PC-3 (cell line): ENCODE measurements at regions not wholly inside any gene's neighbourhood (a gene's known extent, or its start where the extent isn't known, plus 50 kb on each side); places are given as distances from the start of the nearest gene placed in this dataset.
"Not testable (repeated sequence)": the region's sequence is repeated elsewhere in the genome, so short reads cannot be mapped to it uniquely, and the experiment has no call there.

Source experiments
- ATAC-seq: fragments of 200-7000 bp; cut with Tn5 transposase; 2 replicates; pipeline ENCODE4 v1.9.1; 2020; ENCODE audit warnings: mild to moderate bottlenecking, moderate library complexity
- BruUV-seq: library from RNA; stranded (reverse); fragments of 400-500 nt; replicated peaks from 2 replicates; lab custom pipeline; 2021; lab: Mats Ljungman, UMichigan
- CTCF ChIA-PET: fragments of 300-600 bp; sonication (Branson Sonifier 250); formaldehyde crosslinking; loops from one replicate; lab custom pipeline; 2022; ENCODE audit warnings: antibody characterized with exemption; lab: Charles Lee
- POLR2A ChIA-PET: fragments of 300-600 bp; sonication (Branson Sonifier 250); formaldehyde crosslinking; loops from one replicate; lab custom pipeline; 2022; ENCODE audit warnings: antibody characterized with exemption; ENCODE audit not compliant: unreplicated experiment; lab: Charles Lee
- DNase-seq: peaks from one replicate; pipeline ENCODE4 v3.0.0-alpha.2; 2015
- H2AFZ ChIP-seq: fragments of 300-600 bp; sonication (generic); 2 replicates; pipeline ENCODE4 v1.6.0; 2016; ENCODE audit warnings: antibody characterized with exemption, low read length
- H3F3A ChIP-seq: fragments of 300-600 bp; sonication (generic); one replicate; pipeline ENCODE4 v1.6.0; 2017; ENCODE audit warnings: antibody characterized with exemption, low read length, control low read depth, mild to moderate bottlenecking; ENCODE audit not compliant: unreplicated experiment
- H3K27ac ChIP-seq: fragments of 300-600 bp; sonication (generic); 2 replicates; pipeline ENCODE4 v1.5.1; 2016; ENCODE audit warnings: mild to moderate bottlenecking, low read length
- H3K27me3 ChIP-seq: fragments of 300-600 bp; sonication (generic); 2 replicates; pipeline ENCODE4 v1.6.1; 2016; ENCODE audit warnings: low read length, mixed read lengths
- H3K36me3 ChIP-seq: fragments of 300-600 bp; sonication (generic); 2 replicates; pipeline ENCODE4 v1.6.1; 2016; ENCODE audit warnings: low read depth, mixed run types, low read length, mixed read lengths
- H3K4me1 ChIP-seq: fragments of 300-600 bp; sonication (generic); 2 replicates; pipeline ENCODE4 v1.5.1; 2016; ENCODE audit warnings: low read length; ENCODE audit not compliant: insufficient read depth
- H3K4me2 ChIP-seq: fragments of 300-600 bp; sonication (generic); 2 replicates; pipeline ENCODE4 v1.6.0; 2016; ENCODE audit warnings: low read length
- H3K4me3 ChIP-seq: fragments of 300-600 bp; sonication (generic); 2 replicates; pipeline ENCODE4 v1.5.1; 2016; ENCODE audit warnings: mild to moderate bottlenecking, low read length, mixed read lengths
- H3K79me2 ChIP-seq: fragments of 300-600 bp; sonication (generic); 2 replicates; pipeline ENCODE4 v1.6.1; 2017; ENCODE audit warnings: low read length, mixed read lengths
- H3K9ac ChIP-seq: fragments of 300-600 bp; sonication (generic); 2 replicates; pipeline ENCODE4 v1.6.0; 2016; ENCODE audit warnings: mild to moderate bottlenecking, low read length
- H3K9me2 ChIP-seq: fragments of 300-600 bp; sonication (generic); replicated peaks from 2 replicates; pipeline ENCODE4 v1.6.1; 2016; ENCODE audit warnings: mixed run types, low read length, mixed read lengths
- H3K9me3 ChIP-seq: fragments of 300-600 bp; sonication (generic); 2 replicates; pipeline ENCODE4 v1.6.1; 2016; ENCODE audit warnings: low read length, mixed read lengths
- H4K20me1 ChIP-seq: fragments of 300-600 bp; sonication (generic); 2 replicates; pipeline ENCODE4 v1.6.1; 2016; ENCODE audit warnings: low read length, mixed read lengths
- CTCF ChIP-seq: fragments of 300-600 bp; sonication (generic); conservative IDR thresholded peaks from 2 replicates; pipeline ENCODE4 v1.5.1; 2017; ENCODE audit warnings: antibody characterized with exemption, low read depth, mild to moderate bottlenecking, low read length
- EZH2 ChIP-seq: fragments of 300-600 bp; sonication (generic); IDR thresholded peaks from one replicate; pipeline ENCODE4 v1.6.1; 2017; ENCODE audit warnings: antibody characterized with exemption, mild to moderate bottlenecking, low read length; ENCODE audit not compliant: unreplicated experiment
- EZH2phosphoT487 ChIP-seq: fragments of 300-600 bp; sonication (generic); IDR thresholded peaks from 2 replicates; pipeline ENCODE4 v1.6.1; 2018; ENCODE audit warnings: mild to moderate bottlenecking, antibody characterized with exemption, low read length, borderline replicate concordance
- intact Hi-C: fragments of 100-400 bp; cut with micrococcal nuclease; formaldehyde crosslinking; loops from 2 replicates; pipeline ENCODE4 v1.9.0; 2023

- H3K9me2 ChIP-seq, result no peaks in the 10 kb centered on the region
- H3K9me3 ChIP-seq, result no peaks in the 10 kb centered on the region
- H3K4me2 ChIP-seq, result no peak overlapping the region
- no peak overlapping the region for H3K4me3 ChIP-seq
- ATAC-seq (no peak), DNase-seq (no peak)
- no TSS peak for BruUV-seq
- TF ChIP-seq EZH2phosphoT487, result no peak
- intact Hi-C loops, result no loop called here
- H3K4me1 ChIP-seq, result no peaks in the 10 kb centered on the region
- no peaks in the 10 kb centered on the region for H4K20me1 ChIP-seq
- no peaks in the 10 kb centered on the region for H3K27me3 ChIP-seq
- H3K9ac ChIP-seq, result no peak overlapping the region
- H3K27ac ChIP-seq, result no peak overlapping the region
- no peaks in the 10 kb centered on the region for H3F3A ChIP-seq
- CTCF ChIA-PET, result no interaction called here
- no peak overlapping the region for H2AFZ ChIP-seq
- POLR2A ChIA-PET, result no interaction called here
- no peaks in the 10 kb centered on the region for H3K36me3 ChIP-seq
- H3K79me2 ChIP-seq, result no peaks in the 10 kb centered on the region
These were observed 766.1 kb upstream of the ANO3 start for GRCh38 chr11:25565846-25566245.

GRCh38 chr11:25566298-25567200 lies 765.4 kb upstream of the ANO3 start:
- Histone ChIP-seq H2AFZ (no peak overlapping the region), H3F3A (no peaks in the 10 kb centered on the region)
- intact Hi-C loops, result no loop called here

GRCh38 chr11:25576320-25576719 lies 755.6 kb upstream of the ANO3 start:
- no peak for TF ChIP-seq CTCF
- BruUV-seq, result no TSS peak
- Histone ChIP-seq H4K20me1 (no peaks in the 10 kb centered on the region), H3K9me3 (no peaks in the 10 kb centered on the region), H3K4me2 (no peak overlapping the region), H3K4me1 (no peaks in the 10 kb centered on the region), H3K36me3 (no peaks in the 10 kb centered on the region), H2AFZ (no peak overlapping the region), H3K27ac (no peak overlapping the region), H3K27me3 (no peaks in the 10 kb centered on the region), H3K79me2 (no peaks in the 10 kb centered on the region), H3F3A (no peaks in the 10 kb centered on the region), H3K9ac (no peak overlapping the region), H3K9me2 (no peaks in the 10 kb centered on the region), H3K4me3 (no peak overlapping the region)
- ATAC-seq, result peak; percentile 82
- ChIA-PET POLR2A (no interaction called here), CTCF (no interaction called here)
- peak; percentile 46 for DNase-seq
- intact Hi-C loops, result no loop called here

More at GRCh38 chr11:25566298-25567200, 765.4 kb upstream of the ANO3 start:
- Histone ChIP-seq H3K9ac (no peak overlapping the region), H3K27ac (no peak overlapping the region), H3K79me2 (no peaks in the 10 kb centered on the region), H3K4me2 (no peak overlapping the region), H3K4me1 (no peaks in the 10 kb centered on the region), H3K9me2 (no peaks in the 10 kb centered on the region), H3K36me3 (no peaks in the 10 kb centered on the region), H4K20me1 (no peaks in the 10 kb centered on the region), H3K4me3 (no peak overlapping the region), H3K27me3 (no peaks in the 10 kb centered on the region), H3K9me3 (no peaks in the 10 kb centered on the region)
- ChIA-PET CTCF (no interaction called here), POLR2A (no interaction called here)
- BruUV-seq, result no TSS peak
- TF ChIP-seq EZH2 (no peak), EZH2phosphoT487 (no peak), CTCF (no peak)
- ATAC-seq (no peak), DNase-seq (no peak)

- POLR2A ChIA-PET, H3K9ac ChIP-seq, H3K4me2 ChIP-seq, H3K4me1 ChIP-seq, H3K27me3 ChIP-seq, CTCF ChIA-PET, H3K36me3 ChIP-seq, H4K20me1 ChIP-seq, H2AFZ ChIP-seq, H3K79me2 ChIP-seq, intact Hi-C loops, H3K4me3 ChIP-seq, BruUV-seq, ATAC-seq, H3K9me2 ChIP-seq, H3K9me3 ChIP-seq, H3K27ac ChIP-seq, DNase-seq, H3F3A ChIP-seq: not testable (repeated sequence)
These were observed 752.4 kb upstream of the ANO3 start for GRCh38 chr11:25579554-25579953.
